Fibroblast of mammary gland (primary cell): ENCODE measurements at regions not wholly inside any gene's neighbourhood (a gene's known extent, or its start where the extent isn't known, plus 50 kb on each side); places are given as distances from the start of the nearest gene placed in this dataset.

Source experiments
- DNase-seq: peaks from one replicate; pipeline ENCODE4 v3.0.0-alpha.2; 2010; ENCODE audit warnings: low read depth
- H3K4me3 ChIP-seq: 2 replicates; pipeline ENCODE4 v1.5.1; 2011; ENCODE audit warnings: low read depth, mild to moderate bottlenecking, low read length, moderate library complexity; ENCODE audit not compliant: control insufficient read depth
- CTCF ChIP-seq: conservative IDR thresholded peaks from 2 replicates; pipeline ENCODE4 v1.5.1; 2011; ENCODE audit warnings: low read depth, low read length, inconsistent platforms; ENCODE audit not compliant: control insufficient read depth, insufficient read depth

DNA sequence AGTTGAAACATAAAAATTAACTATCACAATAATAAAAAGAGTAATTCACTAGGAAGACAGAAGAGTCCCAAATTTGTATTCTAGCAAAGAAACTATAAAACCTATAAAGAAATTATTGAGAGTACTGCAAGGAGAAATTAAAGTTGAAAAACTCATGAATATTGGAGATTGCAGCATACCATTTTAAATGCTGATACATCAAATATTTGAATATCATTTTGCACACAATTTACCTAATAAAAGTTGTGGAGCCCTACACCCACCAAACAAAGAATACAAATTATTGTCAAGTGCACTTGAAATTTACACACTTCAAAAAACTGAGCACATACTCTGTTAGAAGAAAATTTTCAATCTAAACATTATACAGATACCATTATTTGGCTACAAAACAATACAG lies 531.6 kb upstream of the SMIM21 start:
- no peak for TF ChIP-seq CTCF
- no peak for DNase-seq

GRCh38 chr18:75958683-75959082 lies 531.2 kb upstream of the SMIM21 start:
- no peak for TF ChIP-seq CTCF
- H3K4me3 ChIP-seq = no peak overlapping the region
- no peak for DNase-seq

More for the DNA sequence above, 531.6 kb upstream of the SMIM21 start:
- no peak overlapping the region for H3K4me3 ChIP-seq

- H3K4me3 ChIP-seq = no peak overlapping the region
- no peak for DNase-seq
- no peak for TF ChIP-seq CTCF
Observed at GRCh38 chr18:75945265-75945933, 517.9 kb upstream of the SMIM21 start.

- no peak overlapping the region for H3K4me3 ChIP-seq
- DNase-seq = no peak
- no peak for TF ChIP-seq CTCF
Observed at GRCh38 chr18:75937306-75937705, 509.8 kb upstream of the SMIM21 start.

DNA sequence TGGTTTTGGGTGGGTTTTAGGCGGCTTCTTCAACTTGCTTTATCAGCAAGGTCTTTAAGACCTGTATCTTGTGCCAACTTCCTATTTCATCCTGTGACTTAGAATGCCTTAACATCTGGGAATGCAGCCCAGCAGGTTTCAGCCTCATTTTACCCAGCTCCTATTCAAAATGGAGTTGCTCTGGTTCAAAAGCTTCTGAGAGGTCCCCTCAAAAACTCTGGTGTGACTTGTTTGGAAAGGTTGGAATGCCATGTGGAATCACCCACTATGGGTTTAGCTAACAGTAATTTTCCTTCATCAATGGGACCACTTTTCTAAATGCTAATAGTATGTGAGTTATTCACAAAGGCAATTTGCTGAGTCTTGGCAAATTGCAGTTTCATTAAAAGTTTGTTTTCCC lies 509.4 kb upstream of the SMIM21 start:
- no peak for DNase-seq
- no peak overlapping the region for H3K4me3 ChIP-seq
- no peak for TF ChIP-seq CTCF

- H3K4me3 ChIP-seq = no peak overlapping the region
- no peak for DNase-seq
- no peak for TF ChIP-seq CTCF
Observed at GRCh38 chr18:75931079-75931478, 503.6 kb upstream of the SMIM21 start.

- no peak overlapping the region for H3K4me3 ChIP-seq
- TF ChIP-seq CTCF = no peak
- DNase-seq = no peak
Observed at GRCh38 chr18:75928706-75929105, 501.2 kb upstream of the SMIM21 start.
